Neural crest cell (in vitro differentiated cells): ENCODE measurements at regions not wholly inside any gene's neighbourhood (a gene's known extent, or its start where the extent isn't known, plus 50 kb on each side); places are given as distances from the start of the nearest gene placed in this dataset.

ENCODE experiments used
- DNase-seq: peaks from one replicate; pipeline ENCODE4 v3.0.0; 2021; ENCODE audit warnings: low read depth, mixed read lengths, low spot score
- H3K27ac Mint-ChIP-seq: one replicate; pipeline ENCODE4 v1.8.0; 2021; ENCODE audit warnings: mild to moderate bottlenecking, mixed read lengths; ENCODE audit not compliant: unreplicated experiment
- H3K27me3 Mint-ChIP-seq: 2 replicates; pipeline ENCODE4 v1.8.0; 2021; ENCODE audit warnings: low read depth, mild to moderate bottlenecking, mixed read lengths
- H3K36me3 Mint-ChIP-seq: 2 replicates; pipeline ENCODE4 v1.8.0; 2021; ENCODE audit warnings: low read depth, mild to moderate bottlenecking, mixed read lengths
- H3K4me1 Mint-ChIP-seq: 2 replicates; pipeline ENCODE4 v1.8.0; 2021; ENCODE audit warnings: mixed read lengths
- H3K4me3 Mint-ChIP-seq: one replicate; pipeline ENCODE4 v1.8.0; 2021; ENCODE audit warnings: mild to moderate bottlenecking, mixed read lengths
- H3K9me3 Mint-ChIP-seq: 2 replicates; pipeline ENCODE4 v1.8.0; 2021; ENCODE audit warnings: mixed read lengths
- TF ChIP-seq, protein P1 (sequence below): fragments of 200-600 bp; sonication (generic); conservative IDR thresholded peaks from 2 replicates; pipeline ENCODE4 v1.5.0; 2021; ENCODE audit warnings: antibody characterized with exemption, mild to moderate bottlenecking

DNA sequence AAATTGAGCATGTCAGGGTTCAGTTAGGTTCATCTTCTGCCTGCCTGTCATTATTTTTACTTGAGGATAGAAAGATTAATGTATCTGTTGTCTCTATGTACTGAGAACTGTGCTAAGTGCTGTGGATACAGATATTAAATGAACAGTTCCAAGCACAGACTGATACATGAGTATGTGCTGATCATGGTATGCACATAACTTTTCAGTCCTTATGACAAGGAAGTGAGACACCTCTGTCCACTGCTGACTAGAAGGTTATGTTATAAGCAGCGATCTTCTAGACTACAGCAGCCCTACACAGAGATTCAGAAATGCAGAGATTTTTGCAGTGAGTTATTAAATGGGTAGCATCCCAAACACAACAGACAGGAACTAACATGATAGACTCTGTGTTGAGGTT is 335.6 kb upstream of the MTNR1B start:
- no peak overlapping the region for H3K27ac Mint-ChIP-seq
- H3K4me1 Mint-ChIP-seq: peaks cover 43% of the 10 kb centered on the region
- H3K4me3 Mint-ChIP-seq: no peak overlapping the region
- no peak for DNase-seq
- no peaks in the 10 kb centered on the region for H3K27me3 Mint-ChIP-seq
- H3K36me3 Mint-ChIP-seq: no peaks in the 10 kb centered on the region
- TF ChIP-seq, protein P1, sequence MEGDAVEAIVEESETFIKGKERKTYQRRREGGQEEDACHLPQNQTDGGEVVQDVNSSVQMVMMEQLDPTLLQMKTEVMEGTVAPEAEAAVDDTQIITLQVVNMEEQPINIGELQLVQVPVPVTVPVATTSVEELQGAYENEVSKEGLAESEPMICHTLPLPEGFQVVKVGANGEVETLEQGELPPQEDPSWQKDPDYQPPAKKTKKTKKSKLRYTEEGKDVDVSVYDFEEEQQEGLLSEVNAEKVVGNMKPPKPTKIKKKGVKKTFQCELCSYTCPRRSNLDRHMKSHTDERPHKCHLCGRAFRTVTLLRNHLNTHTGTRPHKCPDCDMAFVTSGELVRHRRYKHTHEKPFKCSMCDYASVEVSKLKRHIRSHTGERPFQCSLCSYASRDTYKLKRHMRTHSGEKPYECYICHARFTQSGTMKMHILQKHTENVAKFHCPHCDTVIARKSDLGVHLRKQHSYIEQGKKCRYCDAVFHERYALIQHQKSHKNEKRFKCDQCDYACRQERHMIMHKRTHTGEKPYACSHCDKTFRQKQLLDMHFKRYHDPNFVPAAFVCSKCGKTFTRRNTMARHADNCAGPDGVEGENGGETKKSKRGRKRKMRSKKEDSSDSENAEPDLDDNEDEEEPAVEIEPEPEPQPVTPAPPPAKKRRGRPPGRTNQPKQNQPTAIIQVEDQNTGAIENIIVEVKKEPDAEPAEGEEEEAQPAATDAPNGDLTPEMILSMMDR: no peak
- H3K9me3 Mint-ChIP-seq: no peaks in the 10 kb centered on the region

DNA sequence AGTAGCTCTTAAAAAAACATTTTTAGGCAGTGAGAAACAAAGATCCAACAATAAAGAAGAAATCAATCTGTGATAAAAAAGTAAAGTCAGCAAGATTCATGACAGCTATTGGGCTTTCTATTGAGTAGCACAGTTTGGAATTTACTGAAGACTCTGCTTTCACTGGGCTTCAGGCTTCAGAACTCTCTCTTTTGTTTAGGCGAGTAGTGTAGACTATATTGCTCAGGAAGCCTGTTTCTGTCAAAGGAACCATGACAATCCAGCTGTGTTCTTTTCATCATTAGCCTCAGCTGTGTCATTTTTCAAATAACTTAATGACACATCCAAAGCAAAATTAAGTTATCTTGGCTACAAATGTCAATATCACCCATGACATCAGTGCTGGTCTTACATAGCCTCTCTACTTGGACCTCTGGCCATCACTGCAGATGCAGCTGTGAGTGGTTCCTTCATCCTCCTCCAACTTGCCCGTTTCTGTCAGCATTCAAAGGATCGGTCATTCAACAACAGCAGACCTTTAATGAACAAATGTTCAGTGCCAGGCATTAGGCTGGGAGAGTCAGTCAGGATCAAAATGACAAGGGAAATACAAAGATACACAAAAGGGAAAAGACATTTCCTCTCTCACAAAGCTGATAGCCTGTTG is 332.8 kb upstream of the MTNR1B start:
- H3K9me3 Mint-ChIP-seq: no peaks in the 10 kb centered on the region
- H3K4me3 Mint-ChIP-seq: no peak overlapping the region
- TF ChIP-seq, protein P1: no peak
- no peak for DNase-seq
- H3K27me3 Mint-ChIP-seq: no peaks in the 10 kb centered on the region
- no peak overlapping the region for H3K27ac Mint-ChIP-seq
- H3K36me3 Mint-ChIP-seq: no peaks in the 10 kb centered on the region
- H3K4me1 Mint-ChIP-seq: peaks cover 27% of the 10 kb centered on the region

DNA sequence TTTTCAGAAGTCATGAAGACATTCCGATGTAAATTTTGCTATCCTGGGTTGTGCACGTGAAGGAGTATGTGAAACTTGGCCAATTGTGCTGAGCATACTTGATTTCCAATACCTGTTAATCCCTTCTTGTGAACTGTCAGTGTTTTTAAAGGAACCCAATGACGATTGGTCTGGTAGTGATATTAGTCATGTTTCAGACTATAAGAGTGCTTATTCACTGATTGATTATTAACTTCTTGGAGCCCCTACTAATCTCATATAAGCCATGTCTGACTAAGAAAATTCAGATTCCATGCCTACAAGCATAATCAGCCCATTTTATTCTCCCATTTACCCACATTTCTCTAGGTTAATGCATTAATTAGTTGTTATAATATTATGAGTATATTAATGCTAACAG is 330.8 kb upstream of the MTNR1B start:
- H3K9me3 Mint-ChIP-seq: no peaks in the 10 kb centered on the region
- TF ChIP-seq, protein P1: no peak
- H3K4me1 Mint-ChIP-seq: peaks cover 24% of the 10 kb centered on the region
- no peak overlapping the region for H3K4me3 Mint-ChIP-seq
- DNase-seq: no peak
- no peak overlapping the region for H3K27ac Mint-ChIP-seq
- H3K27me3 Mint-ChIP-seq: no peaks in the 10 kb centered on the region
- no peaks in the 10 kb centered on the region for H3K36me3 Mint-ChIP-seq

DNA sequence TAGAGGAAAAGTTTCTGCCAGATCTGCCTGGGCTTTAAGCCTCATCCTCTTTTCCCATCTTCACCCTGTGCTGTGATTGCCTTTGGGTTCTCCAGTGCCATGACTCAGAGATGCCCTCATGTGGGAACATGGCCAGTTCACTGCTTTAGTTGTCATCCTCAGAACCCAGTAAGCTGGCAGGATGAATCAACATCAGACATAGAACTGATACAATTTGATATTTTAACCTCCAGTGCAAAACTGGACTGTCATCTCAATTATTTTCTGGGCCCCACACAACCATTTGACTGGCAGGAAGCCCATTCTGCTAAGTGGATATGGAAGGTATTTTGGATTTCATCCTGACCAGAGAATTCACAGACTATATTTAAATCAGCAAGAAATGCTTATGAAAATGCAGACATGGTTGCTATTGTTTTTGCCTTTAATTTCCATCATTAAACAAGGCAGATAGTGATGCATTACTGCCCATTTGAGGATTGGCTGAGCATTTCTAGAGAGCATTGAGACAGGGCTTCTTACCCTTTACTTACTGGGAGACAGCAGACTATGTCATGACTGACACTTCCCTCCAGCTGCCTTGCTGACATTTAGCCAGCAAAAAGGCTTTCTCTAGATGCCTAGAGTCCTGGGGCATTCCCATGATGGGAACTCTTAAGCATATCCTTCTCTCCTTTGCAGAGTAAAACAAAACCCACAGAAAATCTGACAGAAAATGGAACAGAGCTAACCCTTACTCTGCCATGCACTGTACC is 327.1 kb upstream of the MTNR1B start:
- H3K4me3 Mint-ChIP-seq: no peak overlapping the region
- no peak for DNase-seq
- no peaks in the 10 kb centered on the region for H3K36me3 Mint-ChIP-seq
- peaks cover 14% of the 10 kb centered on the region for H3K4me1 Mint-ChIP-seq
- no peak overlapping the region for H3K27ac Mint-ChIP-seq
- no peaks in the 10 kb centered on the region for H3K27me3 Mint-ChIP-seq
- H3K9me3 Mint-ChIP-seq: no peaks in the 10 kb centered on the region
- TF ChIP-seq, protein P1: no peak

DNA sequence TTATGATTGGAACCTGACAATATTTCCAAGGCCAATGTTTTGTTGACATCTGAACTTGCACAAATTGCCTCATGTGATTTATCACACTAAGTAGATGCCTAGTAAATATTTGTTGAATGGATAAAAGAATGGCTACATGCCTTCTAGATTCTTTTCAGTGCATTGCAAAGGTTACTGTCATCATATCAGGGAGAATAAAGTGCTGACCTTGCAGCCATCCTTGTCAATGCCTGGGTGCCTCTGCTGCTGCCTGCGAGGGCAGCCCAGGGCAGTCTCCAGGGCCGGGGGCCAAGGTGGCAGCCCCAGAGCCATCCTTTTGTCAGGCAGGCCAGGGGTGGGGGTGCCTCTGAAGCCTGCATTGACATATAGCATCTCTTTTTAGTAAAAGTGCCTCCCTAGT is 325.6 kb upstream of the MTNR1B start:
- Mint-ChIP-seq H3K27me3 (no peaks in the 10 kb centered on the region), H3K36me3 (no peaks in the 10 kb centered on the region), H3K9me3 (no peaks in the 10 kb centered on the region), H3K27ac (no peak overlapping the region), H3K4me3 (no peak overlapping the region), H3K4me1 (peaks cover 11% of the 10 kb centered on the region)
- TF ChIP-seq, protein P1: no peak
- DNase-seq: no peak
